HG02884 (cell line): ENCODE measurements at regions not wholly inside any gene's neighbourhood (a gene's known extent, or its start where the extent isn't known, plus 50 kb on each side); places are given as distances from the start of the nearest gene placed in this dataset.
"Not testable (repeated sequence)": the region's sequence is repeated elsewhere in the genome, so short reads cannot be mapped to it uniquely, and the experiment has no call there.

Experiments
- ATAC-seq: cut with Tn5 transposase; IDR thresholded peaks from one replicate; pipeline ENCODE4 v1.9.1; 2021; ENCODE audit warnings: mild to moderate bottlenecking, moderate library complexity; ENCODE audit not compliant: unreplicated experiment

GRCh38 chr16:16610389-16610967 lies 231.5 kb downstream of the NPIPA7 start:
- ATAC-seq = not testable (repeated sequence)

GRCh38 chr16:16613212-16613611 lies 234.3 kb downstream of the NPIPA7 start:
- not testable (repeated sequence) for ATAC-seq

GRCh38 chr16:16614484-16614883 lies 235.5 kb downstream of the NPIPA7 start:
- not testable (repeated sequence) for ATAC-seq

GRCh38 chr16:16618963-16619465 lies 240.1 kb downstream of the NPIPA7 start:
- ATAC-seq = not testable (repeated sequence)

GRCh38 chr16:16624367-16624766 lies 245.4 kb downstream of the NPIPA7 start:
- not testable (repeated sequence) for ATAC-seq

GRCh38 chr16:16625140-16625539 lies 246.2 kb downstream of the NPIPA7 start:
- not testable (repeated sequence) for ATAC-seq

- not testable (repeated sequence) for ATAC-seq
Measured at GRCh38 chr16:16627865-16628264, 248.9 kb downstream of the NPIPA7 start.

- ATAC-seq = not testable (repeated sequence)
Measured at GRCh38 chr16:16638231-16638630, 259.3 kb downstream of the NPIPA7 start.

- not testable (repeated sequence) for ATAC-seq
Measured at GRCh38 chr16:16638714-16639113, 259.8 kb downstream of the NPIPA7 start.

- ATAC-seq = not testable (repeated sequence)
Measured at GRCh38 chr16:16643828-16644227, 264.9 kb downstream of the NPIPA7 start.

- ATAC-seq = not testable (repeated sequence)
Measured at GRCh38 chr16:16648002-16648401, 269.1 kb downstream of the NPIPA7 start.

GRCh38 chr16:16672180-16672812 lies 293.4 kb downstream of the NPIPA7 start:
- ATAC-seq = not testable (repeated sequence)

- not testable (repeated sequence) for ATAC-seq
Measured at GRCh38 chr16:16674820-16675219, 295.9 kb downstream of the NPIPA7 start.

GRCh38 chr16:16721849-16722248 lies 342.9 kb downstream of the NPIPA7 start:
- ATAC-seq = not testable (repeated sequence)

- ATAC-seq = not testable (repeated sequence)
Measured at GRCh38 chr16:16722666-16723065, 343.7 kb downstream of the NPIPA7 start.

- not testable (repeated sequence) for ATAC-seq
Measured at GRCh38 chr16:16723819-16724519, 345.0 kb downstream of the NPIPA7 start.

GRCh38 chr16:16727048-16727447 lies 348.1 kb downstream of the NPIPA7 start:
- not testable (repeated sequence) for ATAC-seq

GRCh38 chr16:16742573-16742972 lies 363.6 kb downstream of the NPIPA7 start:
- not testable (repeated sequence) for ATAC-seq

- ATAC-seq = not testable (repeated sequence)
Measured at GRCh38 chr16:16754992-16755667, 376.2 kb downstream of the NPIPA7 start.

GRCh38 chr16:16763449-16763848 lies 384.5 kb downstream of the NPIPA7 start:
- no peak for ATAC-seq

GRCh38 chr16:16770717-16771116 lies 391.8 kb downstream of the NPIPA7 start:
- ATAC-seq = not testable (repeated sequence)
